ENCODE measurements at regions not wholly inside any gene's neighbourhood (a gene's known extent, or its start where the extent isn't known, plus 50 kb on each side); places are given as distances from the start of the nearest gene placed in this dataset.
"Not testable (repeated sequence)": the region's sequence is repeated elsewhere in the genome, so short reads cannot be mapped to it uniquely, and the experiment has no call there.

DNA sequence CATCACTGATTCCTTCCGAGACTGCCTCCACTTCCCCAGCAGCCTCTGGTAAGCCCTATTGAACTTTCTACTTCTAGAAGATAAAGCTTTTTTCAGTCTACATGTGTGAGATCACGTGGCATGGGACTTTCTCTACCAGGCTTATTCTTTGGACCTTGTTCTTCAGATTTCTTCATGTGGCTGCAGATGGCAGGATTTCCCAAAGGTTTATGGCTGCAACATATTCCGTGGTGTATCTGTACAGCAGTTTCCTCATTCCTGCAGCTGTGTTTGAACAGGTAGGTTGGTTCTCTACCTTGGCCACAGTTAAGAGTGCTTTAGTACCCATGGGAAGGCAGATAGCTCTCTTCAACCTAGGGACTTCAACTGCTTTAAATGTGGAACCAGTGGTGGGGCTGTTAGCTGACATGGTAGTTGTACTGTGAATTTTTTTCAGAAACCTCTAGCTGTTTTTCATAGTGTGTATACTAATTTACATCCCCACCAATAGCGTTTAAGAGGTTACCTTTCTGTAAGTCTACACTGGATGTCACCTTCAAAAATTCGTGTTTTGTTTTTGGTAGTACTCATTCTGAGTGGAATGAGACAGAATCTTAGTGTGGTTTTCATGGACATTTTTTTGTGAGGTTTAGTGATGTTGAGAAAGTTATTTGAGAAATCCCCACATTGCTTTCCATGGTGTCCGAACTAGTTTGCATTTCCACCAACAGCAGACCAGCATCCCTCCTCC, 158.6 kb downstream of the CCDC74A start:
- TF ChIP-seq EZH2 (IDR thresholded peaks at IDR 0.05; ENCODE audit: borderline replicate concordance, low read depth, low read length, severe bottlenecking); POLR2A (IDR thresholded peaks at IDR 0.05; ENCODE audit: low read depth, low read length): not testable (repeated sequence)
- TF ChIP-seq, protein P1, sequence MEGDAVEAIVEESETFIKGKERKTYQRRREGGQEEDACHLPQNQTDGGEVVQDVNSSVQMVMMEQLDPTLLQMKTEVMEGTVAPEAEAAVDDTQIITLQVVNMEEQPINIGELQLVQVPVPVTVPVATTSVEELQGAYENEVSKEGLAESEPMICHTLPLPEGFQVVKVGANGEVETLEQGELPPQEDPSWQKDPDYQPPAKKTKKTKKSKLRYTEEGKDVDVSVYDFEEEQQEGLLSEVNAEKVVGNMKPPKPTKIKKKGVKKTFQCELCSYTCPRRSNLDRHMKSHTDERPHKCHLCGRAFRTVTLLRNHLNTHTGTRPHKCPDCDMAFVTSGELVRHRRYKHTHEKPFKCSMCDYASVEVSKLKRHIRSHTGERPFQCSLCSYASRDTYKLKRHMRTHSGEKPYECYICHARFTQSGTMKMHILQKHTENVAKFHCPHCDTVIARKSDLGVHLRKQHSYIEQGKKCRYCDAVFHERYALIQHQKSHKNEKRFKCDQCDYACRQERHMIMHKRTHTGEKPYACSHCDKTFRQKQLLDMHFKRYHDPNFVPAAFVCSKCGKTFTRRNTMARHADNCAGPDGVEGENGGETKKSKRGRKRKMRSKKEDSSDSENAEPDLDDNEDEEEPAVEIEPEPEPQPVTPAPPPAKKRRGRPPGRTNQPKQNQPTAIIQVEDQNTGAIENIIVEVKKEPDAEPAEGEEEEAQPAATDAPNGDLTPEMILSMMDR (IDR thresholded peaks at IDR 0.05; ENCODE audit: extremely low read depth in 1 of 2, insufficient read depth in 1 of 2, low read depth in 1 of 2, low read length in 2 of 2) = not testable (repeated sequence)
